ENCODE measurements at regions not wholly inside any gene's neighbourhood (a gene's known extent, or its start where the extent isn't known, plus 50 kb on each side); places are given as distances from the start of the nearest gene placed in this dataset.

GRCh38 chr11:42138454-42138853, 679.0 kb upstream of the LRRC4C start:
- TF ChIP-seq CTCF (IDR thresholded peaks at IDR 0.05), result no peak
- no peak for TF ChIP-seq POLR2A (IDR thresholded peaks at IDR 0.05)
